HUES48 (cell line): ENCODE measurements at regions not wholly inside any gene's neighbourhood (a gene's known extent, or its start where the extent isn't known, plus 50 kb on each side); places are given as distances from the start of the nearest gene placed in this dataset.

Experiments used
- H3K27ac ChIP-seq: one replicate; pipeline ENCODE4 v1.7.0; 2013; ENCODE audit warnings: low read depth, low read length, inconsistent platforms
- H3K27me3 ChIP-seq: 2 replicates; pipeline ENCODE4 v1.6.1; 2013; ENCODE audit warnings: mild to moderate bottlenecking, low read length; ENCODE audit not compliant: control insufficient read depth, insufficient read depth
- H3K36me3 ChIP-seq: 2 replicates; pipeline ENCODE4 v1.6.1; 2013; ENCODE audit warnings: low read length; ENCODE audit not compliant: control insufficient read depth, insufficient read depth
- H3K4me1 ChIP-seq: 2 replicates; pipeline ENCODE4 v1.6.1; 2013; ENCODE audit warnings: mild to moderate bottlenecking, low read length; ENCODE audit not compliant: control insufficient read depth, insufficient read depth
- H3K4me3 ChIP-seq: 2 replicates; pipeline ENCODE4 v1.5.1; 2013; ENCODE audit warnings: mild to moderate bottlenecking, low read depth, low read length
- H3K9ac ChIP-seq: 2 replicates; pipeline ENCODE4 v1.6.1; 2013; ENCODE audit warnings: mild to moderate bottlenecking, low read depth, low read length, moderate library complexity
- H3K9me3 ChIP-seq: 2 replicates; pipeline ENCODE4 v1.6.1; 2013; ENCODE audit warnings: low read length; ENCODE audit not compliant: control insufficient read depth, insufficient read depth

- Histone ChIP-seq H3K27me3 (no peaks in the 10 kb centered on the region), H3K27ac (no peak overlapping the region), H3K9ac (no peak overlapping the region), H3K4me3 (no peak overlapping the region), H3K36me3 (no peaks in the 10 kb centered on the region), H3K9me3 (no peaks in the 10 kb centered on the region), H3K4me1 (peaks cover 7% of the 10 kb centered on the region)
These were observed 202.3 kb downstream of the KIF21A start for GRCh38 chr12:39240587-39240986.

GRCh38 chr12:39239490-39240486 lies 203.1 kb downstream of the KIF21A start:
- no peaks in the 10 kb centered on the region for H3K9me3 ChIP-seq
- H3K36me3 ChIP-seq = no peaks in the 10 kb centered on the region
- no peak overlapping the region for H3K9ac ChIP-seq
- H3K27me3 ChIP-seq = no peaks in the 10 kb centered on the region
- H3K27ac ChIP-seq = no peak overlapping the region
- peaks cover 7% of the 10 kb centered on the region for H3K4me1 ChIP-seq
- H3K4me3 ChIP-seq = no peak overlapping the region

GRCh38 chr12:39237004-39237403 lies 205.9 kb downstream of the KIF21A start:
- no peak overlapping the region for H3K9ac ChIP-seq
- H3K4me1 ChIP-seq = peaks cover 7% of the 10 kb centered on the region
- H3K27ac ChIP-seq = no peak overlapping the region
- no peak overlapping the region for H3K4me3 ChIP-seq
- no peaks in the 10 kb centered on the region for H3K27me3 ChIP-seq
- no peaks in the 10 kb centered on the region; the same call in none of the 2 replicates for H3K9me3 ChIP-seq
- H3K36me3 ChIP-seq = no peaks in the 10 kb centered on the region

- H3K36me3 ChIP-seq = no peaks in the 10 kb centered on the region
- peaks cover 7% of the 10 kb centered on the region for H3K4me1 ChIP-seq
- no peak overlapping the region for H3K27ac ChIP-seq
- H3K9me3 ChIP-seq = no peaks in the 10 kb centered on the region; the same call in none of the 2 replicates
- no peaks in the 10 kb centered on the region for H3K27me3 ChIP-seq
- H3K4me3 ChIP-seq = no peak overlapping the region
- no peak overlapping the region for H3K9ac ChIP-seq
These were observed 206.7 kb downstream of the KIF21A start for GRCh38 chr12:39235990-39236767.

- no peaks in the 10 kb centered on the region; the same call in none of the 2 replicates for H3K9me3 ChIP-seq
- no peak overlapping the region for H3K9ac ChIP-seq
- no peak overlapping the region for H3K4me3 ChIP-seq
- H3K27ac ChIP-seq = no peak overlapping the region
- H3K27me3 ChIP-seq = no peaks in the 10 kb centered on the region
- H3K4me1 ChIP-seq = no peaks in the 10 kb centered on the region
- H3K36me3 ChIP-seq = no peaks in the 10 kb centered on the region
These were observed 212.8 kb downstream of the KIF21A start for GRCh38 chr12:39230086-39230485.

GRCh38 chr12:39227218-39227617 lies 215.7 kb downstream of the KIF21A start:
- H3K4me3 ChIP-seq = no peak overlapping the region
- H3K4me1 ChIP-seq = no peaks in the 10 kb centered on the region
- H3K27ac ChIP-seq = no peak overlapping the region
- no peak overlapping the region for H3K9ac ChIP-seq
- no peaks in the 10 kb centered on the region for H3K36me3 ChIP-seq
- H3K9me3 ChIP-seq = no peaks in the 10 kb centered on the region
- H3K27me3 ChIP-seq = no peaks in the 10 kb centered on the region

- Histone ChIP-seq H3K27ac (no peak overlapping the region), H3K9me3 (no peaks in the 10 kb centered on the region), H3K4me1 (no peaks in the 10 kb centered on the region), H3K4me3 (no peak overlapping the region), H3K36me3 (no peaks in the 10 kb centered on the region), H3K27me3 (no peaks in the 10 kb centered on the region), H3K9ac (no peak overlapping the region)
These were observed 217.9 kb downstream of the KIF21A start for GRCh38 chr12:39224971-39225370.

- Histone ChIP-seq H3K4me3 (no peak overlapping the region), H3K27me3 (no peaks in the 10 kb centered on the region), H3K9me3 (peaks cover 24% of the 10 kb centered on the region), H3K9ac (no peak overlapping the region), H3K4me1 (no peaks in the 10 kb centered on the region), H3K27ac (no peak overlapping the region), H3K36me3 (no peaks in the 10 kb centered on the region)
These were observed 237.0 kb downstream of the KIF21A start for GRCh38 chr12:39205969-39206368.

- Histone ChIP-seq H3K27ac (no peak overlapping the region), H3K9me3 (0 out of 2 replicates have a peak, but pooled peaks cover 3% of the 10 kb centered on the region), H3K27me3 (no peaks in the 10 kb centered on the region), H3K9ac (no peak overlapping the region), H3K4me3 (no peak overlapping the region), H3K4me1 (no peaks in the 10 kb centered on the region), H3K36me3 (no peaks in the 10 kb centered on the region)
These were observed 243.6 kb downstream of the KIF21A start for GRCh38 chr12:39199351-39199750.

- Histone ChIP-seq H3K9ac (no peak overlapping the region), H3K9me3 (0 out of 2 replicates have a peak, but pooled peaks cover 5% of the 10 kb centered on the region), H3K27me3 (no peaks in the 10 kb centered on the region), H3K27ac (no peak overlapping the region), H3K4me1 (no peaks in the 10 kb centered on the region), H3K4me3 (no peak overlapping the region), H3K36me3 (no peaks in the 10 kb centered on the region)
These were observed 254.2 kb downstream of the KIF21A start for GRCh38 chr12:39188689-39189088.

- Histone ChIP-seq H3K4me1 (no peaks in the 10 kb centered on the region), H3K9me3 (0 out of 2 replicates have a peak, but pooled peaks cover 5% of the 10 kb centered on the region), H3K36me3 (no peaks in the 10 kb centered on the region), H3K27me3 (no peaks in the 10 kb centered on the region), H3K4me3 (no peak overlapping the region), H3K27ac (no peak overlapping the region), H3K9ac (no peak overlapping the region)
These were observed 256.2 kb downstream of the KIF21A start for GRCh38 chr12:39186744-39187143.
